ENCODE measurements at regions not wholly inside any gene's neighbourhood (a gene's known extent, or its start where the extent isn't known, plus 50 kb on each side); places are given as distances from the start of the nearest gene placed in this dataset.

GRCh38 chr5:166505067-166505466, 1786.4 kb upstream of the WWC1 start:
- no peak for DNase-seq

GRCh38 chr5:166505544-166505943, 1785.9 kb upstream of the WWC1 start:
- no peak for DNase-seq

DNA sequence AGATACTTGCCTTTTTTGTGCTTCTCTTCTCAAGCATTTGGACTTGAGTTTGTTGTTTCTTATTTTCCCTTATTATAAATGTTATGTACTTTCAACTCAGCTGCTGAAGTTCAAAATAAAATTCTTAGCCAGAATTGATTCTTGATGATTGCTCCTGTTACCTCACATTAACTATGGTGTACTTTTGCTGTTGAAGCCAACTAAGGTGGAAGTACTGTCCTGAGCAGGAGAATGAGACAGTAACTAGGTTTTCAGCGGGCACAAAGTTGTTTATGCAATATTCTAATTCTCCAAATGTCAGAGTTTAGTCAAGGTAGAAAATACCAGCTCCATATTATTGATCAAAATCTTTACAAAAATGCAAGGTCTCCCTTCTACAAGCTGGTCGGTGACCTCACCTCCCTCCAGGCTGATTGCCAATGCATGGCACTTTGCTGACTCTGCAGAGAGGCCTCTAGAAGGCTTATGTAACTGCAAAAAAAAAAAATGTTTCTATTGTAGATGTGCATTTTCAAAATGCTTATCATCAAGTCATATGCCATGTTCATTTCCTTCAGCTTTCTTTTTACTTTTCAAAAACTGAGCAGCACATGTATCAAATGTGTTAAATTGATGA, 1783.5 kb upstream of the WWC1 start:
- DNase-seq, result no peak

GRCh38 chr5:166509085-166509484, 1782.4 kb upstream of the WWC1 start:
- DNase-seq, result no peak

DNA sequence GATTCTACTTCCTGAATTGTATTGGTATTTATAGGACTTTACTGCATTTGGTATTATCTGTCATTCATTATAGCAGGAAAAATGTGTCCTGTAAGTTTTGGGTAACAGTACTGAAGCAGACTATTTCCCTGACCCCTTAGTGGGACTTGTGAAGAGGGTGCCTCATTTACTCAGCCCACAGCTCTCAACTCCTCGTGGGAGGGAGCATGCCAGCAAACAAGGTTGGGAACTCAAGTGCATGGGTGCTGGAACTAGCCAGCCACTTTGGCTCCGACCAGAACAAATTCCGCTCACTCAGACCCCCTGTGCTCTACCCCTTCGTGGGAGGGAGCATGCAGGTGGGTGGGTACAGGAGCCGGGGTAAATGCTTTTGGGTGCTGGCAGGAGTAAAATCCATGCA, 1773.5 kb upstream of the WWC1 start:
- DNase-seq, result no peak

GRCh38 chr5:166523206-166523605, 1768.2 kb upstream of the WWC1 start:
- DNase-seq, result no peak

DNA sequence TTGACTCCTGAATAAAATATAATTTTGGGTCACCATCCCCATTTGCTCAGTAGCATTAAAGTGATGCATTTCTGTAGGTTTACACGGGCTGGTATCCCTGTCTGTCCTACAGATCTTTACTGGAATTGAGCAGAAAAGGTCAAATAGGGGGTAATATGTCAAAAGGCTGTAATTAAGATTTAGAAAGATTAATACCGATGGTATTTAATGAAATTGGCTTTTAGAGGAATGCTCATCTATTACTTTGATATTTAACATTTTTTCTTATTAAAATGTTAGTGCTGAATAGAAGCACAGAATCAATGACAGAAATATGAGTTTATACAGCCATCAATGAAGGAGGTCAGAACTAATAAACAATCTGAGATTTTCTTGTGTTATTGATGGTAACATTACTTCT, 1762.2 kb upstream of the WWC1 start:
- no peak for DNase-seq

- no peak for DNase-seq
Observed at GRCh38 chr5:166532456-166533220, 1758.8 kb upstream of the WWC1 start.

DNA sequence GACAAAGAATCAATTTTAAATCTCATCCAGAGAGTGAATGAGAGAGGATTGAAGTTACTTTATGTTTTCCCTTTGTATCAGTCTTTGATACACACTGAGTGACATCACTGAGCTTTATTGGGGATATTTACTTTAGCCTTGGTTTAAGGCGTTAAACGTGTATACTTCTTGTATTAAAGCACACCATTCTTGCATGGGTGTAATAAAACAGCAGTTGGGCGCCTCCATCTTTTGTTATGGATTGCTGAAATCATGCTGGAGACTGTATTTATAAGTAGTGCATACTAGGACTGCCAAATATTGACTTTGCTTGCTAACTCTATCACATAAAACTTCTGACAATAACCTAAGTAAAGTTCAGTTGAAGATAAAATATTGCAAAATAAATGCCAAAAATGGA, 1755.8 kb upstream of the WWC1 start:
- DNase-seq, result no peak

DNA sequence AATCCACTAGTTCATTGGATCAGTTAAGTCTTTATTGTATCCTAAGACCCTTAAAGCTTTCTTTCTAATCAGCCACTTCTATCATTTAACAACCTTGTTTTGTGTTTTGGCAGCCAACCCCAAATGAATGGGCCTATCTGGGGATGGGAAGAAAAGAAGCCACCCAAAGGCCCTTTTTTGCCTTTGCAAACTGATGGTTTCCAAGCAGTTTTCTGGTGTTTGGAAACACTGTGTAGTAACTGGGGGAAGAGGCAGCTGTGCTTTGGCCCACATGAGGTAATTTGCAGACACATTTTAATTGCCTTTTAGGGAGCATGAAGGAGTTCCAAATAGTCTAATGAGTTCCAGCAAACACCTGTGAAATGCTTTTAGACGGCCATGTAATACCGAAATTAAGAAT, 1751.3 kb upstream of the WWC1 start:
- DNase-seq, result no peak

GRCh38 chr5:166551384-166551783, 1740.1 kb upstream of the WWC1 start:
- DNase-seq, result no peak

GRCh38 chr5:166553778-166554177, 1737.7 kb upstream of the WWC1 start:
- no peak for DNase-seq

DNA sequence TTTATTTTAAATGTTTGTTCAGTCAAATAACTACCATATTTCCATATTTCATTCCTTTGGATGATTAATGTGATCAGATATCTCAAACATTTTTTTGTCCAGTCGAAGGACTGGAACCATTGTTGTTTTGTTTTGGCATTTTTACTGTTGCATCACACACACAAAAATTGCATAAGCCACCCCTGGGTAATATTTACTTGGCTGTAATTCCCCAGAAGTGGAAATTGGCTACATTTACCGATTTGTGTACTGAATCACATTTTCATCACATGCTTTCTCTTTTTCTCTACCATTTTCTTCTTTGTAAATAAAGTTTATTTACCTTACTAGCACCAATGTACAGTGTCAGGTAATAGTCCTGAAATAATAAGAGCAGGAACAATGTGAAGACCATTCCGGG, 1729.7 kb upstream of the WWC1 start:
- DNase-seq, result no peak

GRCh38 chr5:166562246-166562645, 1729.2 kb upstream of the WWC1 start:
- no peak for DNase-seq

GRCh38 chr5:166566725-166567124, 1724.7 kb upstream of the WWC1 start:
- DNase-seq, result no peak

DNA sequence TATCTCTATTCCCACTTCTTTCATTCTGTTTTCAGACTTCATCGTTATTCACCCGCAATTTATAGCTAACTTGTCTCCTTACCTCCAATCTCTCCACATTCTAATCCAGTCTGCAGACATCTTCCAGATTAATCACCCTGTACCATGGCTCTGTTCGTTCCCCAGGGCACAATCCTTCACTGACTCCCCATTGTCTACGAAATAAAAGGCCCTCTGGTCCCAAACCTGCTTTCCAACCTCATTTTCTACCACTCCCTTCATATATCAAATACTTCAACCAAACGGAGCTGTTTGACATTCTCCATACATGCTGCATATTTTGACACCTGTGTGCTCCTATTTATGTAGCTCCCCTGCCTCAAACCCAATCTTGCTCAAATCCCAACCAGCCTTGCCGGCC, 1720.6 kb upstream of the WWC1 start:
- DNase-seq, result no peak

- DNase-seq, result no peak
Observed at GRCh38 chr5:166571668-166572067, 1719.8 kb upstream of the WWC1 start.

GRCh38 chr5:166576323-166576722, 1715.1 kb upstream of the WWC1 start:
- no peak for DNase-seq

DNA sequence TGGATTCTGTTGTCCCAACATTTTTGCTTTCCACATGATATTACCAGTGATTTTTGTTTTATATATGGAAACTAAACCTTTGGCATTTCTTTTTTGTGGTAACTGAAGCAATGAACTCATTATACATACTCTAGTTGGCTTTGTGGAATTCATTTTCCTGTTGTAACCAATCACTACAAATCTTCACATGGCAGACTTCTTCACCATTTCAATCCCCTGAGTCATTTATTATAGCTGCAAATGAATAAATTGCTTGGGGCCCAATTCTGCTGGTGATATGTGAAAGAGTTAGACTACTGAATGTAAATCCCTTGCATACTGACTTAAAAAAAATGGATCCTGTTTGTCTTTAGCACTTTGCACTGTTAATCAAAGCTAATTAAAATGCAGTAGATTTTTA, 1709.6 kb upstream of the WWC1 start:
- DNase-seq, result no peak

GRCh38 chr5:166582416-166582815, 1709.0 kb upstream of the WWC1 start:
- DNase-seq, result no peak

- DNase-seq, result no peak
Observed at GRCh38 chr5:166594567-166594966, 1696.9 kb upstream of the WWC1 start.

DNA sequence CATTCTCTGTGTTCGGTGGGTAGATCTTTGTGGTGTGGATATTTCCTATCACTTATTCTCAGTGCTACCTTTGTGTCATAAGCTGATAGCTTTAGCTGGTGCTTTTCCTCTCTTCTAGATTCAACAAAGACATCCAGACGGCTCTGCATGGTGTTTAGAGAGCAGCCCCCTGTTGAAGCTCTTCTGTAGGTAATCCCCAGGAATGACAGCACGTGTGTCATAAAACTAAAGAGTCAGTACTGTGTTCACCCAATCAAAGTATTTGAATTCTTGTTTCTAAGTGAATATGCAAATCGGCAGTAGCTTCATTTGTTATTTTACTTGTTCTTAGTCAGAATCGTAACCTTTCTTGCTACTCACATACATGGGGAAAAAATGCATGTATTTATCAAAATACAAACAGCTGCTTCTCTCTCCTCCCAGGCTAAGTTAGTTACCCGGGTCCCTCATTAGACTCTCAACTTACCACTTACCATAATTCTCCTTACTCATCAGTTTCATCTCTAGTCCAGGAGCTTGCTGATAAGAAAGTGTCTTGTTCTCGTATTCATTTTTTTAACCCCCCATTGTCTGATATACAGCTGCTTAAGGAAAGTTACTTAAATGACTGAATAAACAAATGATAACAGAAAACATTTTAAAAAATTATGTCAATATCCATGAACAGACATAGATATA, 1696.0 kb upstream of the WWC1 start:
- no peak for DNase-seq

GRCh38 chr5:166596043-166596442, 1695.4 kb upstream of the WWC1 start:
- no peak for DNase-seq

- DNase-seq, result no peak
Observed at GRCh38 chr5:166602271-166602670, 1689.2 kb upstream of the WWC1 start.

Data from CD4-positive, alpha-beta T cell treated with Interleukin-17A for 1 hour (primary cell).